Neural cell (in vitro differentiated cells): ENCODE measurements at regions not wholly inside any gene's neighbourhood (a gene's known extent, or its start where the extent isn't known, plus 50 kb on each side); places are given as distances from the start of the nearest gene placed in this dataset.
"Not testable (repeated sequence)": the region's sequence is repeated elsewhere in the genome, so short reads cannot be mapped to it uniquely, and the experiment has no call there.

Source experiments
- H2AFZ ChIP-seq: fragments of 200-600, 300-800 bp; sonication (generic), shearing (Covaris generic); 2 replicates; pipeline ENCODE4 v1.6.0; 2014; ENCODE audit warnings: low read depth, mild to moderate bottlenecking, antibody characterized with exemption, low read length, moderate library complexity
- H3F3A ChIP-seq: fragments of 200-600 bp; shearing (Covaris generic); 2 replicates; pipeline ENCODE4 v1.6.1; 2016; ENCODE audit warnings: mild to moderate bottlenecking, moderate library complexity, mixed read lengths, antibody characterized with exemption, low read length; ENCODE audit not compliant: insufficient read depth, poor library complexity, severe bottlenecking
- H3K27ac ChIP-seq: fragments of 200-600, 300-800 bp; sonication (generic), shearing (Covaris generic); 2 replicates; pipeline ENCODE4 v1.5.1; 2014; ENCODE audit warnings: mild to moderate bottlenecking, low read length, moderate library complexity
- H3K27me3 ChIP-seq: fragments of 300-800, 200-600 bp; sonication (generic), shearing (Covaris generic); 2 replicates; pipeline ENCODE4 v1.6.0; 2014; ENCODE audit warnings: mild to moderate bottlenecking, low read depth, low read length, moderate library complexity; ENCODE audit not compliant: insufficient read depth
- H3K36me3 ChIP-seq: fragments of 300-800, 200-600 bp; sonication (generic), shearing (Covaris generic); 2 replicates; pipeline ENCODE4 v1.5.1; 2014; ENCODE audit warnings: mild to moderate bottlenecking, antibody characterized with exemption, low read length, moderate library complexity; ENCODE audit not compliant: insufficient read depth
- H3K4me2 ChIP-seq: fragments of 300-800, 200-600 bp; sonication (generic), shearing (Covaris generic); 2 replicates; pipeline ENCODE4 v1.6.0; 2014; ENCODE audit warnings: mild to moderate bottlenecking, low read length
- H3K4me3 ChIP-seq: fragments of 300-800, 200-600 bp; sonication (generic), shearing (Covaris generic); 2 replicates; pipeline ENCODE4 v1.5.1; 2014; ENCODE audit warnings: mild to moderate bottlenecking, low read length, moderate library complexity
- H3K79me2 ChIP-seq: fragments of 200-600 bp; shearing (Covaris generic); replicated peaks from 2 replicates; pipeline ENCODE4 v1.6.0; 2014; ENCODE audit warnings: mild to moderate bottlenecking, low read length, moderate library complexity; ENCODE audit not compliant: insufficient read depth
- H3K9ac ChIP-seq: fragments of 300-800, 200-600 bp; sonication (generic), shearing (Covaris generic); 2 replicates; pipeline ENCODE4 v1.6.1; 2016; ENCODE audit warnings: mild to moderate bottlenecking, low read length, mixed read lengths
- H3K9me2 ChIP-seq: fragments of 200-600 bp; shearing (Covaris generic); 2 replicates; pipeline ENCODE4 v1.6.1; 2016; ENCODE audit warnings: mild to moderate bottlenecking, low read length, mixed read lengths; ENCODE audit not compliant: insufficient read depth
- H3K9me3 ChIP-seq: fragments of 200-600, 300-800 bp; sonication (generic), shearing (Covaris generic); 2 replicates; pipeline ENCODE4 v1.6.1; 2016; ENCODE audit warnings: mild to moderate bottlenecking, mixed run types, low read length, moderate library complexity, mixed read lengths
- H4K20me1 ChIP-seq: fragments of 200-600 bp; shearing (Covaris generic); 2 replicates; pipeline ENCODE4 v1.6.1; 2016; ENCODE audit warnings: mild to moderate bottlenecking, mixed run types; ENCODE audit not compliant: insufficient read depth
- EZH2 ChIP-seq: fragments of 200-600, 300-800 bp; shearing (Covaris generic), sonication (generic); IDR thresholded peaks from 2 replicates; pipeline ENCODE4 v1.6.1; 2014; ENCODE audit warnings: antibody characterized with exemption, low read length, borderline replicate concordance, mild to moderate bottlenecking; ENCODE audit not compliant: insufficient read depth, poor library complexity, severe bottlenecking
- MXI1 ChIP-seq: fragments of 450-650 bp; conservative IDR thresholded peaks from 2 replicates; pipeline ENCODE4 v1.6.1; 2014; ENCODE audit warnings: antibody characterized with exemption, mild to moderate bottlenecking; ENCODE audit not compliant: poor library complexity, severe bottlenecking
- POLR2AphosphoS5 ChIP-seq: IDR thresholded peaks from 2 replicates; pipeline ENCODE4 v1.6.1; 2012
- RAD21 ChIP-seq: fragments of 450-650 bp; conservative IDR thresholded peaks from 2 replicates; pipeline ENCODE4 v1.6.1; 2014; ENCODE audit warnings: antibody characterized with exemption, mild to moderate bottlenecking, moderate library complexity
- SMC3 ChIP-seq: fragments of 450-650 bp; conservative IDR thresholded peaks from 2 replicates; pipeline ENCODE4 v1.6.1; 2014; ENCODE audit warnings: antibody characterized with exemption, mild to moderate bottlenecking, moderate library complexity; ENCODE audit not compliant: poor library complexity
- TAF1 ChIP-seq: IDR thresholded peaks from 2 replicates; pipeline ENCODE4 v1.6.1; 2012; ENCODE audit warnings: low read depth
- TF ChIP-seq, protein P1 (sequence below): fragments of 450-650 bp; IDR thresholded peaks from 2 replicates; pipeline ENCODE4 v1.5.1; 2014; ENCODE audit warnings: antibody characterized with exemption, mild to moderate bottlenecking, moderate library complexity; ENCODE audit not compliant: poor library complexity, severe bottlenecking
- TF ChIP-seq, protein P2 (sequence below): IDR thresholded peaks from 2 replicates; pipeline ENCODE4 v1.6.1; 2012; ENCODE audit warnings: borderline replicate concordance

DNA sequence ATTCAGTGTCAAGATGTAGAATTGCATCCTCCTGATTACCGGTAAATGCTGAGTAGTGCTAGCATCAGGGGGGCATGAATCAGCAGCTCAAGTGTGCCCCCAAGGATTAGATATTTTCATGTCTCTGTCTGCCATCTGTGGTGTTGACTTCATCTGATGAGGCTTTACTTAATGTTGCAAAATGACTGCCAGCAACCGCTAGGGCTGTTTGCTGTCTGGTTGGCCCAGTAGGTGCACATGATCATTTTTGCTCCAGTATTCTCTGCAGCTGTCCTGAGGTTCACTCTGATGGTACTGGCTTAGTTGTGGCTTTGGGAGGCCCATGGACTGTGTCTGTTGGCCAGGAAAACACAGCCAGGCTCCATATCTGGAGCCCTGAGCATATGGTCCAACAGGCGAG, 316.4 kb downstream of the SOX2 start:
- no peaks in the 10 kb centered on the region for H3K9me2 ChIP-seq
- H3F3A ChIP-seq: no peaks in the 10 kb centered on the region
- no peak overlapping the region for H3K27ac ChIP-seq
- H3K79me2 ChIP-seq: no peaks in the 10 kb centered on the region
- H2AFZ ChIP-seq: no peak overlapping the region
- no peaks in the 10 kb centered on the region for H4K20me1 ChIP-seq
- H3K36me3 ChIP-seq: no peaks in the 10 kb centered on the region
- TF ChIP-seq SMC3 (no peak), POLR2AphosphoS5 (no peak), MXI1 (no peak), RAD21 (no peak)
- TF ChIP-seq, protein P1, sequence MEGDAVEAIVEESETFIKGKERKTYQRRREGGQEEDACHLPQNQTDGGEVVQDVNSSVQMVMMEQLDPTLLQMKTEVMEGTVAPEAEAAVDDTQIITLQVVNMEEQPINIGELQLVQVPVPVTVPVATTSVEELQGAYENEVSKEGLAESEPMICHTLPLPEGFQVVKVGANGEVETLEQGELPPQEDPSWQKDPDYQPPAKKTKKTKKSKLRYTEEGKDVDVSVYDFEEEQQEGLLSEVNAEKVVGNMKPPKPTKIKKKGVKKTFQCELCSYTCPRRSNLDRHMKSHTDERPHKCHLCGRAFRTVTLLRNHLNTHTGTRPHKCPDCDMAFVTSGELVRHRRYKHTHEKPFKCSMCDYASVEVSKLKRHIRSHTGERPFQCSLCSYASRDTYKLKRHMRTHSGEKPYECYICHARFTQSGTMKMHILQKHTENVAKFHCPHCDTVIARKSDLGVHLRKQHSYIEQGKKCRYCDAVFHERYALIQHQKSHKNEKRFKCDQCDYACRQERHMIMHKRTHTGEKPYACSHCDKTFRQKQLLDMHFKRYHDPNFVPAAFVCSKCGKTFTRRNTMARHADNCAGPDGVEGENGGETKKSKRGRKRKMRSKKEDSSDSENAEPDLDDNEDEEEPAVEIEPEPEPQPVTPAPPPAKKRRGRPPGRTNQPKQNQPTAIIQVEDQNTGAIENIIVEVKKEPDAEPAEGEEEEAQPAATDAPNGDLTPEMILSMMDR: no peak
- H3K9me3 ChIP-seq: no peaks in the 10 kb centered on the region
- H3K9ac ChIP-seq: no peak overlapping the region
- no peak overlapping the region for H3K4me2 ChIP-seq
- no peaks in the 10 kb centered on the region for H3K27me3 ChIP-seq
- H3K4me3 ChIP-seq: no peak overlapping the region

DNA sequence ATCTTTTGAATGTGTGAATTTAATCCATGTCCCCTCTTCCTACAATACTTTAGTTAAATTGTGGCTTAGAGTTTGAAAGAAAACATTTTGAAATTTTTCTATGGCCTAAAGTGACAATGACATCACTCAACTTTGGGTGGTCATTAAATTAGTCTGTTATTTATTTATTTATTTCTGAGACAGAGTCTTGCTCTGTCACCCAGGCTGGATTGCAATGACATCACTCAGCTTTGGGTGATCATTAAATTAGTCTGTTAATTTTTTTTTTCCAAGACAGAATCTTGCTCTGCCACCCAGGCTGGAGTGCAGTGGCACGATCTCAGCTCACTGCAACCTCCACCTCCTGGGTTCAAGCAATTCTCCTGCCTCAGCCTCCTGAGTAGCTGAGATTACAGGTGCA, 322.5 kb downstream of the SOX2 start:
- not testable (repeated sequence) for H3K27me3 ChIP-seq, H4K20me1 ChIP-seq, H3K9ac ChIP-seq, H3K4me3 ChIP-seq, H3K27ac ChIP-seq, H3K79me2 ChIP-seq, H3K9me3 ChIP-seq, H3K9me2 ChIP-seq, H3K4me2 ChIP-seq, H2AFZ ChIP-seq, H3K36me3 ChIP-seq, H3F3A ChIP-seq

DNA sequence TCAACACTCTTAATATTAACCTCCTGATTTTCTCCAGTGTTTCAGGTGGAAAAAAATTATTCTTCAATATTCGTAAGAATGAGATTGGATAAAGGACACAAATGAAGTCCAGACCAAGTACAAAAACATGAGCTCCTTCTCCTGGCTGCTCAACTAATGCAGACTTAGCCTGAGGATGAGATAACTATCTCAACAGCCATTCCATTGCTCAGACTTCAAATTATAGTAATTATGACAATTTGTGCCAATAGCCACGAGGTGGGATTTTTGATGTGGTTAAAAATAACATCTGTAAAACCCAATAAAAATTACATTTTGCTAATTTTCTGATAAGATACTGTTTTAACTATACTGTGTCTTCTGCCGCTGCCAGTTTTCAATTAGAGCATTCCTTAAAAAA, 323.6 kb downstream of the SOX2 start:
- no peak for TF ChIP-seq EZH2
- TF ChIP-seq TAF1: no peak
- TF ChIP-seq SMC3: no peak
- TF ChIP-seq, protein P2, sequence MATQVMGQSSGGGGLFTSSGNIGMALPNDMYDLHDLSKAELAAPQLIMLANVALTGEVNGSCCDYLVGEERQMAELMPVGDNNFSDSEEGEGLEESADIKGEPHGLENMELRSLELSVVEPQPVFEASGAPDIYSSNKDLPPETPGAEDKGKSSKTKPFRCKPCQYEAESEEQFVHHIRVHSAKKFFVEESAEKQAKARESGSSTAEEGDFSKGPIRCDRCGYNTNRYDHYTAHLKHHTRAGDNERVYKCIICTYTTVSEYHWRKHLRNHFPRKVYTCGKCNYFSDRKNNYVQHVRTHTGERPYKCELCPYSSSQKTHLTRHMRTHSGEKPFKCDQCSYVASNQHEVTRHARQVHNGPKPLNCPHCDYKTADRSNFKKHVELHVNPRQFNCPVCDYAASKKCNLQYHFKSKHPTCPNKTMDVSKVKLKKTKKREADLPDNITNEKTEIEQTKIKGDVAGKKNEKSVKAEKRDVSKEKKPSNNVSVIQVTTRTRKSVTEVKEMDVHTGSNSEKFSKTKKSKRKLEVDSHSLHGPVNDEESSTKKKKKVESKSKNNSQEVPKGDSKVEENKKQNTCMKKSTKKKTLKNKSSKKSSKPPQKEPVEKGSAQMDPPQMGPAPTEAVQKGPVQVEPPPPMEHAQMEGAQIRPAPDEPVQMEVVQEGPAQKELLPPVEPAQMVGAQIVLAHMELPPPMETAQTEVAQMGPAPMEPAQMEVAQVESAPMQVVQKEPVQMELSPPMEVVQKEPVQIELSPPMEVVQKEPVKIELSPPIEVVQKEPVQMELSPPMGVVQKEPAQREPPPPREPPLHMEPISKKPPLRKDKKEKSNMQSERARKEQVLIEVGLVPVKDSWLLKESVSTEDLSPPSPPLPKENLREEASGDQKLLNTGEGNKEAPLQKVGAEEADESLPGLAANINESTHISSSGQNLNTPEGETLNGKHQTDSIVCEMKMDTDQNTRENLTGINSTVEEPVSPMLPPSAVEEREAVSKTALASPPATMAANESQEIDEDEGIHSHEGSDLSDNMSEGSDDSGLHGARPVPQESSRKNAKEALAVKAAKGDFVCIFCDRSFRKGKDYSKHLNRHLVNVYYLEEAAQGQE: no peak
- H3K36me3 ChIP-seq: no peaks in the 10 kb centered on the region

More for the DNA sequence above, 323.6 kb downstream of the SOX2 start:
- no peak overlapping the region for H2AFZ ChIP-seq
- no peaks in the 10 kb centered on the region for H3K27me3 ChIP-seq
- no peaks in the 10 kb centered on the region for H3F3A ChIP-seq
- H3K9ac ChIP-seq: no peak overlapping the region
- H4K20me1 ChIP-seq: no peaks in the 10 kb centered on the region
- no peaks in the 10 kb centered on the region for H3K9me3 ChIP-seq
- no peak overlapping the region for H3K4me2 ChIP-seq
- no peaks in the 10 kb centered on the region for H3K9me2 ChIP-seq
- no peak overlapping the region for H3K27ac ChIP-seq
- no peak overlapping the region for H3K4me3 ChIP-seq
- H3K79me2 ChIP-seq: no peaks in the 10 kb centered on the region
